ENCODE measurements at regions not wholly inside any gene's neighbourhood (a gene's known extent, or its start where the extent isn't known, plus 50 kb on each side); places are given as distances from the start of the nearest gene placed in this dataset.

- no peak for DNase-seq
- Histone ChIP-seq H3K27ac (no peak overlapping the region), H3K36me3 (no peaks in the 10 kb centered on the region), H3K4me3 (no peak overlapping the region), H3K4me1 (no peaks in the 10 kb centered on the region), H3K27me3 (no peaks in the 10 kb centered on the region), H3K9me3 (no peaks in the 10 kb centered on the region)
- TF ChIP-seq POLR2A (IDR thresholded peaks at IDR 0.05), result no peak
- no peak for TF ChIP-seq CTCF (IDR thresholded peaks at IDR 0.05)
Measured at GRCh38 chr12:93956551-93956950, 191.8 kb upstream of the PLXNC1 start.

- TF ChIP-seq POLR2A (IDR thresholded peaks at IDR 0.05), result no peak
- no peak for TF ChIP-seq CTCF (IDR thresholded peaks at IDR 0.05)
- H3K4me1 ChIP-seq, result no peaks in the 10 kb centered on the region
- H3K4me3 ChIP-seq, result no peak overlapping the region
- no peak overlapping the region for H3K27ac ChIP-seq
- H3K27me3 ChIP-seq, result no peaks in the 10 kb centered on the region
- H3K9me3 ChIP-seq, result no peaks in the 10 kb centered on the region
- no peaks in the 10 kb centered on the region for H3K36me3 ChIP-seq
- no peak for DNase-seq
Measured at GRCh38 chr12:93957168-93957567, 191.2 kb upstream of the PLXNC1 start.

GRCh38 chr12:93957870-93958269 is 190.5 kb upstream of the PLXNC1 start:
- H3K27ac ChIP-seq, result no peak overlapping the region
- H3K4me1 ChIP-seq, result no peaks in the 10 kb centered on the region
- no peaks in the 10 kb centered on the region for H3K9me3 ChIP-seq
- no peak for DNase-seq
- no peak overlapping the region for H3K4me3 ChIP-seq
- H3K36me3 ChIP-seq, result no peaks in the 10 kb centered on the region
- TF ChIP-seq CTCF (IDR thresholded peaks at IDR 0.05) (no peak), POLR2A (IDR thresholded peaks at IDR 0.05) (no peak)
- H3K27me3 ChIP-seq, result no peaks in the 10 kb centered on the region

- TF ChIP-seq CTCF (IDR thresholded peaks at IDR 0.05) (no peak), POLR2A (IDR thresholded peaks at IDR 0.05) (no peak)
- Histone ChIP-seq H3K4me1 (no peaks in the 10 kb centered on the region), H3K27ac (no peak overlapping the region), H3K4me3 (no peak overlapping the region), H3K36me3 (no peaks in the 10 kb centered on the region), H3K9me3 (no peaks in the 10 kb centered on the region), H3K27me3 (no peaks in the 10 kb centered on the region)
- DNase-seq, result no peak
Measured at GRCh38 chr12:93959657-93960056, 188.7 kb upstream of the PLXNC1 start.

- Histone ChIP-seq H3K27me3 (no peaks in the 10 kb centered on the region), H3K36me3 (no peaks in the 10 kb centered on the region), H3K27ac (no peak overlapping the region), H3K9me3 (no peaks in the 10 kb centered on the region), H3K4me1 (no peaks in the 10 kb centered on the region), H3K4me3 (no peak overlapping the region)
- no peak for DNase-seq
- TF ChIP-seq POLR2A (IDR thresholded peaks at IDR 0.05), result no peak
- TF ChIP-seq CTCF (IDR thresholded peaks at IDR 0.05), result no peak
Measured at GRCh38 chr12:93960521-93960920, 187.9 kb upstream of the PLXNC1 start.

GRCh38 chr12:93962336-93962735 is 186.0 kb upstream of the PLXNC1 start:
- Histone ChIP-seq H3K27me3 (no peaks in the 10 kb centered on the region), H3K9me3 (no peaks in the 10 kb centered on the region), H3K4me1 (no peaks in the 10 kb centered on the region), H3K4me3 (no peak overlapping the region), H3K36me3 (no peaks in the 10 kb centered on the region), H3K27ac (no peak overlapping the region)
- TF ChIP-seq POLR2A (IDR thresholded peaks at IDR 0.05) (no peak), CTCF (IDR thresholded peaks at IDR 0.05) (no peak)
- no peak for DNase-seq

Measured in Peyer's patch (tissue), 4 donors.